ENCODE measurements at regions not wholly inside any gene's neighbourhood (a gene's known extent, or its start where the extent isn't known, plus 50 kb on each side); places are given as distances from the start of the nearest gene placed in this dataset.

DNA sequence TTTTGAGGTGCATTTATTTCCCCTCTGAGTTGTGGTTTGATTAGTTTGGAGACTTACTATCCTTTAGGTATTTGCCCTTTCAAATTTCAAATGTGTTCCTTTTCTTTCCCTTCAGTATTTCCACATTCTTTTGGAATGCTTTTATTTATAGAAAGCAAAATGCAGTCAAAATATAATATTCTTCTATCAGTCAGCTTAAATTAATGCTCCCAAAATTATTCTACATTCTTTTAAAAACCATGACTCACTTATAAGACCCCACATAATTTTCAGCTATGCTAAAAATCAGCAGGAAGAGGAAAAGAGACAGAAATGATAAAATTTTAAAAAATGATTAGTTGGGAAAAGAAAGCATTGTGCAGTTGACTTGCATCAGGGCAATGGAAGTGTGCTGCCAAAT is 180.0 kb upstream of the SMLR1 start:
- no peak for ATAC-seq (ENCODE audit: low read depth)
- no peaks in the 10 kb centered on the region for H4K20me1 ChIP-seq (ENCODE audit: control insufficient read depth, insufficient read depth, low read length, poor library complexity, severe bottlenecking)
- Mint-ChIP-seq H3K4me3 (no peak overlapping the region), H3K27me3 (no peaks in the 10 kb centered on the region), H3K9me3 (ENCODE audit: insufficient read depth) (peaks cover 3% of the 10 kb centered on the region), H3K4me1 (no peaks in the 10 kb centered on the region), H3K27ac (no peak overlapping the region)
- H3K4me3 ChIP-seq (ENCODE audit: control extremely low read depth in 1 of 5, extremely low read depth in 1 of 5, insufficient read depth in 1 of 5, low read depth in 2 of 5, low read length in 4 of 5) = no peak overlapping the region
- ChIA-PET POLR2A (no interaction called here), CTCF (no interaction called here)
- no peak overlapping the region for H3K27ac ChIP-seq (ENCODE audit: low read length in 2 of 2)
- H3K4me1 ChIP-seq (ENCODE audit: control insufficient read depth in 2 of 2, insufficient read depth in 2 of 2, low read length in 2 of 2) = no peaks in the 10 kb centered on the region
- no peaks in the 10 kb centered on the region for H3K79me2 ChIP-seq (ENCODE audit: control insufficient read depth, insufficient read depth, low read length)
- no peaks in the 10 kb centered on the region for H3K27me3 ChIP-seq (replicated peaks in 1 of 4; ENCODE audit: control extremely low read depth in 1 of 4, control insufficient read depth in 3 of 4, insufficient read depth in 4 of 4, low read length in 3 of 4)
- H3K9me3 ChIP-seq (ENCODE audit: control extremely low read depth in 1 of 3, control insufficient read depth in 2 of 3, insufficient read depth in 1 of 3, low read length in 2 of 3) = peaks cover 0 to 4% (median 3%) of the 10 kb centered on the region in 3 donors
- no peak for DNase-seq
- H3K9ac ChIP-seq (ENCODE audit: low read length) = no peak overlapping the region
- intact Hi-C loops (cut with micrococcal nuclease) = no loop called here
- no peak overlapping the region for H2AFZ ChIP-seq (ENCODE audit: insufficient read depth, low read depth, low read length, poor library complexity, severe bottlenecking)
- H3K4me2 ChIP-seq (replicated peaks; ENCODE audit: low read depth, low read length, poor library complexity, severe bottlenecking) = no peak overlapping the region
- TF ChIP-seq, protein P1, sequence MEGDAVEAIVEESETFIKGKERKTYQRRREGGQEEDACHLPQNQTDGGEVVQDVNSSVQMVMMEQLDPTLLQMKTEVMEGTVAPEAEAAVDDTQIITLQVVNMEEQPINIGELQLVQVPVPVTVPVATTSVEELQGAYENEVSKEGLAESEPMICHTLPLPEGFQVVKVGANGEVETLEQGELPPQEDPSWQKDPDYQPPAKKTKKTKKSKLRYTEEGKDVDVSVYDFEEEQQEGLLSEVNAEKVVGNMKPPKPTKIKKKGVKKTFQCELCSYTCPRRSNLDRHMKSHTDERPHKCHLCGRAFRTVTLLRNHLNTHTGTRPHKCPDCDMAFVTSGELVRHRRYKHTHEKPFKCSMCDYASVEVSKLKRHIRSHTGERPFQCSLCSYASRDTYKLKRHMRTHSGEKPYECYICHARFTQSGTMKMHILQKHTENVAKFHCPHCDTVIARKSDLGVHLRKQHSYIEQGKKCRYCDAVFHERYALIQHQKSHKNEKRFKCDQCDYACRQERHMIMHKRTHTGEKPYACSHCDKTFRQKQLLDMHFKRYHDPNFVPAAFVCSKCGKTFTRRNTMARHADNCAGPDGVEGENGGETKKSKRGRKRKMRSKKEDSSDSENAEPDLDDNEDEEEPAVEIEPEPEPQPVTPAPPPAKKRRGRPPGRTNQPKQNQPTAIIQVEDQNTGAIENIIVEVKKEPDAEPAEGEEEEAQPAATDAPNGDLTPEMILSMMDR (IDR thresholded peaks at IDR 0.05) = no peak
- TF ChIP-seq EZH2 (IDR thresholded peaks at IDR 0.05; ENCODE audit: borderline replicate concordance, insufficient read depth, low read depth, low read length, poor library complexity, severe bottlenecking) = no peak
- H3K36me3 ChIP-seq (replicated peaks in 1 of 2; ENCODE audit: control extremely low read depth in 1 of 2, control insufficient read depth in 1 of 2, extremely low read depth in 1 of 2, insufficient read depth in 2 of 2, low read length in 1 of 2) = no peaks in the 10 kb centered on the region

DNA sequence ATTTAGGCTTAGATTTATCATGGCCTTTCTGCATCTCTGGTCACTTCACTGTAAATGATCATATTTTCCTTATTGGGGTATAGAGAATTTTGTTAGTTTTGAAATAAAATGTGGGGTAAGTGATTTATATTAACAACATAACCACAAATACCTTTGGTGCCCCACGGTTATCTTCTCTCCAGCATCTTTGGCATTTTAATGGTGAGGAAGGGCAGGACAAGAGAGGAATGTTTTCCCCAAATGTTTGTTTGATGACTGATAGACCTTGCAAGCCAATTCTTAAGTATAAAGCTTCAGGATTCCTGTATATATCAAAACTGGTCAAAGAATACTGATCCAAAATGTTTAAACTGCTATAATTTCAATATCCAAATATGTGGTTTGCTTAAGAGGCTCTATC is 171.6 kb upstream of the SMLR1 start:
- Histone ChIP-seq H3K4me1 (ENCODE audit: control insufficient read depth in 2 of 2, insufficient read depth in 2 of 2, low read length in 2 of 2) (no peaks in the 10 kb centered on the region), H3K27me3 (replicated peaks in 1 of 4; ENCODE audit: control extremely low read depth in 1 of 4, control insufficient read depth in 3 of 4, insufficient read depth in 4 of 4, low read length in 3 of 4) (no peaks in the 10 kb centered on the region), H3K4me3 (ENCODE audit: control extremely low read depth in 1 of 5, extremely low read depth in 1 of 5, insufficient read depth in 1 of 5, low read depth in 2 of 5, low read length in 4 of 5) (no peak overlapping the region), H3K79me2 (ENCODE audit: control insufficient read depth, insufficient read depth, low read length) (no peaks in the 10 kb centered on the region), H3K9me3 (ENCODE audit: control extremely low read depth in 1 of 3, control insufficient read depth in 2 of 3, insufficient read depth in 1 of 3, low read length in 2 of 3) (no peaks in the 10 kb centered on the region), H3K4me2 (replicated peaks; ENCODE audit: low read depth, low read length, poor library complexity, severe bottlenecking) (no peak overlapping the region), H4K20me1 (ENCODE audit: control insufficient read depth, insufficient read depth, low read length, poor library complexity, severe bottlenecking) (no peaks in the 10 kb centered on the region), H3K9ac (ENCODE audit: low read length) (no peak overlapping the region), H2AFZ (ENCODE audit: insufficient read depth, low read depth, low read length, poor library complexity, severe bottlenecking) (no peak overlapping the region), H3K36me3 (replicated peaks in 1 of 2; ENCODE audit: control extremely low read depth in 1 of 2, control insufficient read depth in 1 of 2, extremely low read depth in 1 of 2, insufficient read depth in 2 of 2, low read length in 1 of 2) (no peaks in the 10 kb centered on the region), H3K27ac (ENCODE audit: low read length in 2 of 2) (no peak overlapping the region)
- Mint-ChIP-seq H3K27me3 (peaks cover 11% of the 10 kb centered on the region), H3K4me3 (no peak overlapping the region), H3K27ac (no peak overlapping the region), H3K4me1 (no peaks in the 10 kb centered on the region), H3K9me3 (ENCODE audit: insufficient read depth) (no peaks in the 10 kb centered on the region)
- ChIA-PET POLR2A (no interaction called here), CTCF (no interaction called here)
- no peak for ATAC-seq (ENCODE audit: low read depth)
- TF ChIP-seq EZH2 (IDR thresholded peaks at IDR 0.05; ENCODE audit: borderline replicate concordance, insufficient read depth, low read depth, low read length, poor library complexity, severe bottlenecking) = no peak
- TF ChIP-seq, protein P1 (IDR thresholded peaks at IDR 0.05) = no peak
- intact Hi-C loops (cut with micrococcal nuclease) = no loop called here
- WGBS (ENCODE audit: insufficient coverage) = no CpG with 5 or more reads among the region's 1 CpG
- DNase-seq = no peak
